Occipital lobe (tissue), 1 donor: ENCODE measurements at regions not wholly inside any gene's neighbourhood (a gene's known extent, or its start where the extent isn't known, plus 50 kb on each side); places are given as distances from the start of the nearest gene placed in this dataset.
A peak's percentile ranks its signal among the peaks of the same experiment; 100 is the strongest.
"Not testable (repeated sequence)": the region's sequence is repeated elsewhere in the genome, so short reads cannot be mapped to it uniquely, and the experiment has no call there.

Source experiments
- DNase-seq: peaks from one replicate; lab custom pipeline; 2025; lab: John Stamatoyannopoulos, UW

DNA sequence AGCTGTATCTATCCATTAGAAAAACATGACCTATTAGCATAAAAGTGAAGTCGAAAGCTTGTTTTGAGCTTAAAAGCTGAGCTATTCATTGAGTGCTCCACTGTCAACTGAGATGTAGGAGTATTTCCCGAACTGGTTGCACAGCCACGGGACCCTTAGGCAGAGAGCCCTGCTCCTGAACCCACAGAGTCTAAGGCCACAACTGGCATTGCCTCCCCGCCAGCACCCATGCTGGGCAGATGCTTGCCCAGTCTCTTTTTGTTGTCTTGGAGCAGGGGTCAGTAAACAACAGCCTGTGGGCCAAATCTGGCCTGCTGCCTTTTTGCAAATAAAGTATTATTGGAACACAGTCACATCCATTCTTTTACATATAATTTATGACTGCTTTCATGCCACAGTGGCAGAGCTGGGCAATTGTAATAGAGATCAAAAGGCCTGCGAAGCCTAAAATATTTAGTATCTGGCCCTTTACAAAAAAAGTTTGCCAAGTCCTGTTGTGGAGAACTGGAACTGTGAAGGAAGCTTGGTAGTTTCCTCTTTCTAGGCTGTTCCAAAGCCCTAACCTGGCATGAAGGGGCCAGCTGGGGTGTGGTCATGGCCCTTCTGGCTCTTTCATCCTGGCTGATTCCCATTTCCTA lies 58.4 kb upstream of the WAPL start:
- no peak for DNase-seq

DNA sequence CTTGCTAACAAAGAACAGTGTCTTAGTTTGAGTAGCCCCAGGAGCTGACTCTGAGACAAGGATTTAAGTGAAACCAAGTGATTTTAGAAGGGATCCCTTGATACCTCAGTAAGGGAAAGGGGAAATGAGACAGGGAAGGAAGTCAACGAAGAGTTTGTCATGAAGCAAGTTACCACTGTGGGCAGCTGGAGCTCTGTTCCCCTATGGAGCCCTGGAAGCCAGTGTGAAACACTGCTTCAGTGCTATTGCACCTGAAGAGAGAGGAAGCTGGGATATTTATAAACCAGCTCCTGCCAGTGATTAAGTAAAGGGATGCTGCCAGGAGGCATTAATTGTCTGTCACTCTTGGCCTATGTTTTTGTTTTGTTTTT lies 58.9 kb upstream of the WAPL start:
- DNase-seq = no peak

DNA sequence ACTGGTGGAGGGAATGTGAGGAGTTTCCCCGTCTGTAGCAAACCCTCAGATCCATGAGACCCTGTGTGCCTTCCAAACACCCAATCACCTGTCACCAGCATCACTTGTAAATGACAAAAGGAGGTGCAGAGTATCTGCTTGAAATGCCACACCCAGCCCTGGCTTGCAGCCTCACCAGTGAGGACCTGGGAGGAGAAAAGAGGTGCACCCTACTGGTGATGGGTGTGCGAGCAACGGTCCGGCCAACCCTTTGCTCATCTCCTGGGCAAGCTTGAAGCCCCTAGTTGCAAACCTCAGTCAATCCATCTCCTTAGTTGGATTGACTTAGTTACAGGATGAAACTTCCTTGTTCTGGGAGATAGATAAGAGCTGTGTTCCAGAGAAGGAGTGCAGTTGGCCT lies 62.4 kb upstream of the WAPL start:
- no peak for DNase-seq

DNA sequence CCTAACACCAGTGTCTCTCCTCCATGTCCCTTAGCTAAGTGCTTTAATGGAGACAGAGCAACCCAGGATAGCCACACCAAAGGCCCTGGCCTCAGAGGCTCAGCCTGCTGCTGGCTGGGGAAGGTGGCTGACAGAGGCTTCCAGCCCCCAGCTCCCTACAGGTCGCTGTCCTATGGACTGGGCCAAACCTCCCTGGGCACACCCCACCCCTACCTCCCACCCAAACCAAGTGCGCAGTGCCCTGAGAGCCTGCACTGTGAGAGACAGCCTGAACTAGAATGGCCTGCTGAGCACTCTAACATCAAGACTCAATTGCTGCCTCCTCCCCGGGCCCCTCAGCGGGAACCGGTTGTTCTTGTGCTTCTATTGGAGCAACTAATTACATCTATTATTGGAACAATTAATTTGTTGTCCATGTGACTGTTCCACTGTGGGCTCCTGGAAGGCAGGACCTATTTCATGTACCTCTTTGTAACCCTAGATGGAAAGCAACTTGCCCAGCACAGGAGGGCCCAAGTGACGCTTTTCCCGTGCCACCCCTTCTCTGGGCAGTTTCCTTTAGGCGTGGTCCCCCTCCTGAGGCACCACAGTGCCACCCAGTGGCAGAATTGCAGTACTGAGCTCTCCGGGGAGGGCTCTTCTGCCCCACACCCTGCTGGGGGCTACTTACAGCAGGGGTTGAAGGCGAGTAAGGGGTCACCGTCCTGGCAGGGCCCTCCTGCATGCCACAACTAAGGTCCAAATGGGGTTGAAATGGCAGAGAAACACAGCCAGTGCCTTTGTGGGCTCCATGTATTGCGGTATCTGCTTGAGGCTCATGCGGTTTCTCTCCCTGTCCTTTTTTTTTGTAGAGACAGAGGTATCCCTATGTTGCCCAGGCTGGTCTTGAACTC lies 63.7 kb upstream of the WAPL start:
- peak; percentile 56 for DNase-seq

DNA sequence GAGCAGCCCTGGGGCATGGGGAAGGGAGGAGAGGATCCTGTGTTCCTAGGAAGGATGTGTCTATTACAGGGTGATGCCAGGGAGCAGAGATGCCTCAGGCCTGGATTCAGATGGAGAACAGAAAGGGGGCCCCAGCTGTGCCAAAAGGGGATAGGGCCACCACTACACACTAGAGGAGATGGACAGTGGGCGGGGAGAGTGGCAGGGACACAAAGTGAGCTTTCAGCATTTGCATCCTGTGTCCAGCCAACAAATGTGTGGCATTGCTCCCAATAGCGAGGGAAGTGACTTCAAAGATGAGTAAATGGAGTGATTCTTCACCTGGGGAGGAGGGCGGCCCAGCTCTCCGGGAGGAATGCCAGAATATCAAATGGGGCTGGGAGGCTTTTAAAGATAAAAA lies 64.9 kb upstream of the WAPL start:
- DNase-seq = peak; percentile 33

DNA sequence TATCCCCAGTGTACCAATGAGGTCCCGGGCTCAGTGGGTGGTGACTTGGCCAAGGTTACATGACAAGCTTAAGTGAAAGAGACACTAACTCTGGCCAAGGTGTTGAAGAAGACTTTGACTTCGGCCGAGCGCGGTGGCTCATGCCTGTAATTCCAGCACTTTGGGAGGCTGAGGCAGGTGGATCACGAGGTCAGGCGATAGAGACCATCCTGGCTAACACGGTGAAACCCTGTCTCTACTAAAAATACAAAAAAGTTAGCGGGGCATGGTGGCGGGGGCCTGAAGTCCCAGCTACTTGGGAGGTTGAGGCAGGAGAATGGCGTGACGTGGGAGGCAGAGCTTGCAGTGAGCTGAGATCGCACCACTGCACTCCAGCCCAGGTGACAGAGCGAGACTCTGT lies 65.6 kb upstream of the OPN4 start:
- DNase-seq = not testable (repeated sequence)

DNA sequence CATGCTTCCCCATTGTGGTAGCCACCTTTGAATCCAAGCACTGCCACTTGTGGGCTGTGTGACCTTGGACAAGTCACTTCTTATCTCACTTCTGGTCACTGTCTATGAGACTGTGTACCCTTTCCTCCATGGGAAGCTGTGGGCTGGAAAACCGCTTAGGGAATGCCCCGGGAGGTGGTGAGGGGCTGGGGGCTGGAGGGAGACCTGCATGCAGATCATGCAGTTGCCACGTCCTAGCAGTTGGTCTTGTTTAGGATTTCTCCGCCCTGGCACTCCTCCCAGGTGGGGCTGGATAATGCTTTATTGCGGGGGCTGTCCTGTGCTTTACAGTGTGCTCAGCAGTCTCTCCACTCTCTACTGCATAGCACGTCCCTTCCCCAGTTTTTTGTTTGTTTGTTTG lies 62.9 kb upstream of the OPN4 start:
- no peak for DNase-seq

DNA sequence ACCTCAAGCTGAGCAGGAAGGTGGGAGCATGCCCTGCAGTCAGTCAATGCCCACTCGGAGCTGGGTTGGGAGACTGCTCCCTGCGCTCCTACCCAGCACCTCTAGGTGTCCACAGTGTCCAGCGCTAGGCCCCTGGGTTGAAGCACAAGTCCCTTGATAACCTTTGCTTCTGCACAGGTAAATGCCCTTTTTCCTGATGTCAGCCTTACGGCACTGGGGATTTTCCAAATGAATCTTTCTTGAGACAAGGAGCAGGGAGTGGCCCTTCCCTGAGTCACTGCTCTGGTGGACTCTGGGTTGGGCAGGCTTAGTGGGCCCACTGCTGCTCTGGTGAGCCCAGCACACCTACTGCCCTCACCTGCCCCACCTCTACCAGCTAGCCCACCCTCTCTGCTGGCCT lies 61.9 kb upstream of the OPN4 start:
- DNase-seq = no peak

DNA sequence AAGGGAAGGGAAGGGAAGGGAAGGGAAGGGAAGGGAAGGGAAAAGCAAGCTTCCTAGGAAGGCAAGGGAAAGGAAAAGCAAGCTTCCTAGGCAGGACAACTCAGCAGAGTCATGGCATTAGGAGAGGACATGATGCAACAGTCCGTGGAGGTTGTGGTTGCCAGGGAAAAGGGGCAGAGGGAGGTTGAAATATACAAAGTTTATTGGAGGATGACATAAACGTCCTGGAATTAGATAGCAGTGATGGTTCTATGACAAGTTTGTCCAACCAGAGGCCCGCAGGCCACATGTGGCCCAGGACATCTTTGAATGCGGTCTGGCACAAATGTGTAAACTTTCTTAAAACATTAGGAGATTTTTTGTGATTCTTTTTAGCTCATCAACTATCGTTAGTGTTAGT lies 59.8 kb upstream of the OPN4 start:
- no peak for DNase-seq

DNA sequence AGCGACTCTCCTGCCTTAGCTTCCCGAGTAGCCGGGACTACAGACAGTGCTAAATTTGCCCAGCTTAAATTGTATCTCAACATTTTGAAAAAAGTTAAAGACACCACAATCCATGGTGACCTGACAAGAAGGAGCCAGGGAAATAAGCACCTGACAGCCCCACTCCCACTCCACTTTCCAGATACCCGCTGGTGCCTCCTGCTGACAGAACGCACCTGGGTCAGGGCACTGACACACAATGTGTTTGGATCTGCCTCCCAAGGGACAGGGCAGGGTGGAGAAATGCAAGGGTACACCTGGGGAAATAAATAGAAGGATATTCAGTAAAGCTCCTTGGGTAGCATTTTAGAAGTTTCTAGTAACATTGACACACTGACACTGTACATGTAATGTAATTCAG lies 58.9 kb upstream of the OPN4 start:
- DNase-seq = no peak

DNA sequence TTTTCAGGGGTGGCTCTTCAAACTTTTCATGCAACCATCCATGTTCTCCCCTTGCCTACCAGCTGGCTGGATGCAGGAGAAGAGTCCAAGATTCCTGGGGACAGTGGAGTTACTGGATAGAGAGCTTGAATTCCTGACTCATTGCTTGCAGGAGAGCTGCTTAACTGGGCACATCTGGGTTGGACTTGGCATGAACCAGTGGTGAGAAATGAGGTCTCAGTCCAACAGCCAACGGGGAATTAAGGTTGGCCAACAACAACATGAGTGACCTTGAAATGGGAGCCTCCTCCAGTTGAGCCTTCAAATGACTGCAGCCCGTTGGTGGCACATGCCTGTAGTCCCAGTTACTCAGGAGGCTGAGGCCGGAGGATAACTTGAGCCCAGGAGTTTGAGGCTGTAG lies 58.1 kb upstream of the OPN4 start:
- no peak for DNase-seq

DNA sequence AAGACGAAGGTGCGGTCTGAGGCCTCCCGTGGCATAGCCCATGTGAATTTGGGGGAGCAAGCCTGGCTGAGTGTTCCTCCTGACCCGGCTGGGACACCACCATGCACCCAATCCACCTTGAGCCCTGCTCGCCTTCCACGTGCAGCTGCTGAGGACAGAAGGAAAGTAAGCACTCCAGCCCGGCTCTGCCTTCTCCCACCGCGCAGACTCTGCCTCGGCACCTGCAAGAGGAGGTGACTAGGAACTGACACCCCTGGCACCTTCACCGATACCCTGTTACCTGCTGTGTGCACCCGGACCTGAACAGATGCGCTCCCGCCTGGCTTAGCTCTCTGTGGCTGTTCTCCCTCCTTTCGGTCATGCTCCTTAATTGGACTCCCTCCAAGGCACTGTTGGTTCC lies 57.0 kb upstream of the OPN4 start:
- DNase-seq = no peak

DNA sequence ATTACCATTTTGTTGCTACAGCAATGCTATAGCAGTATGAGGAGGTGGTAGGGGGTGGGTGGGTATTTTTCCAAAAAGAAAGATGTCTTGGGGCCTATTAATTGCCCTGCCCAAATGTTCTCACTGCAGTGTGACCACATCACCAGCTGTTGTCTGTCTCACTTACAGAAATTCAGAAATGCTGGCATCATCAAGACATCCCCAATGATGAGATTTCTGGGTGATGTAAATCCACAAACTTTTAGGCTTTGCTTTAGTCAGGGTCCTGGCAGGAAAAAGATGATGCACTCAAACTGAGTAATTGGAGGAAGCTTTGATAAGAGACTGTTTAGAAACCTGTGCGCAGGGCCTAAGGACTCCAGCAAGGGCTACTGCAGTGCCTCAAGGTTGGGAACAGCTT lies 56.2 kb upstream of the OPN4 start:
- no peak for DNase-seq

DNA sequence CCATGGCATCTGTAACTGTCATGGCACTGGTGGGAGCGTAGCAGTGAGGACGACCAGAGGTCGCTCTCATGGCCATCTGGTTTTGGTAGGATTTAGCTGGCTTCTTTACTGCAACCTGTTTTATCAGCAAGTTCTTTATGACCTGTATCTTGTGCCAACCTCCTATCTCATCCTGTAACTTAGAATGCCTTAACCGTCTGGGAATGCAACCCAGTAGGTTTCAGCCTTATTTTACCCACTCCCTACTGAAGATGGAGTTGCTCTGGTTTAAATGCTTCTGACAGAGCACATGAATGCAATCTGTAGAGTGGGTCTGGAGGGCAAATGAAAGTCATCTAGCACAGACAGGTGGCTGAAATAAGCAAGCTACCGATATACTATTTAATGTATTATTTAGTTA lies 55.3 kb upstream of the OPN4 start:
- DNase-seq = no peak

DNA sequence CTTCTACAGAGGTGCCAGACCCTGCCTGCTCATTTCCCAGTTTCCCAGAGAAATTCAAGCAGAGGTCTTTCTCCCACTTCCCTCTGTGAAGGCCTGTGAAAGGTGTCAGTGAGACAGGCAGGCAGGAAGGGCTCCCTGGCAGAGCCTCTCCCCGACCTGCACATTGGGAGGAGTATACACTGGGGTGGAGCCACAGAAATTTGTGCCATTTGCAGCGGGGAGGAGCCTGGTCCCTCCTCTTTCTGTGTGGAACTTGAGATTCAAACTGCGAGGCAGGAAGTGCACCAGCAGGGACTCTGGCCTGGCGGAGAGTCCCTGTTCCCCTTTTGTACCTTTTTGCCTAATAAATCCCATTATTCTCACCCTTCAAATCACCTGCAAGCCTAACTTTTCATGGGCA lies 54.6 kb upstream of the OPN4 start:
- no peak for DNase-seq

DNA sequence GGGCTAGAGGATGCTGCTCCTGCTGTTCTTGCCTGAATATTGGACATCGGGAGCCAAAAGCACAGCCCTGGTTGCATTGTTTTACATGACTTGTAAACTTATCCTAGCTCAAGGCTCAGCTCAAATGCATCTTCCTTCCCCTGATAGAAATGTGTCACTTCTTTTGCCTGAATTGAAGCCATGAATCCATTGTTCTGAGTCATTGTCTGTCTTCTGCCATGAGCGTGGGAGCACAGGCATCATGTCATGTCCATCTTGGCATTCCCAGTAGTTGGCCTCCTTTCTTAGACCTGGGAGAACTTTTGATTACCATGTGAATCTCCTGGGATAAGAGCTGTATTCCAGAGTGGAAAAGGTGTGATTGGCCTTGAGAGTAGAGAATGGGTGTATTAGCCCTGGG lies 54.1 kb upstream of the OPN4 start:
- no peak for DNase-seq

DNA sequence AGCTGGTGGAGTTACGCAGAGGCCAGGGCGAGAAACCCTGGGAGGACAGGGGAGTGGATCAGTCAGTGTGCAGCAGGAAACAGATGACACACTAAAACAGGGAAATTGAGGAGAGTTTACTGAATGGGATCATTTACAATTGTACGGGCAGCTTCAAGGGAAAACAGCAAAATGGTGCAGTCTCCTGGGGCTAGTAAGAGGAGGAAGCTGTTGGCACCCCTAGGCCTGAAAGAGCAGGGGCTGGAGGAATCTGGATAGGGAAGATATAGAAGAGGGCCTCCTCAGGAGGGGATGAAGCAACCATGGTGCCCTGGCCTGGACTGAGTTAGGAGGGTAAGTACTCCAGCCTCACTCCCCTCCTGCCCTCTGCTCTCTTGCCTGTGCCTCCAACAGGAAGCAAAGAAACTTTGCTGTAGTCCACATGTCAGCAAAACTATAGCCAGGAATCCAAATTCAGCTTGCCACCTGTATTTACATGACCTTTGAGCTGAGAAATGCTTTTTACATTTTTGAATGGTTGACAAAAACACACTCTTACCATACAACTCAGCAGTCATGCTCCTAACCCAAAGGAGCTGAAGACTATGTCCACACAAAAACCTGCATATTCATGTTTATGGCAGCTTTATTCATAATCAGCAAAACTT lies 52.3 kb upstream of the OPN4 start:
- no peak for DNase-seq

DNA sequence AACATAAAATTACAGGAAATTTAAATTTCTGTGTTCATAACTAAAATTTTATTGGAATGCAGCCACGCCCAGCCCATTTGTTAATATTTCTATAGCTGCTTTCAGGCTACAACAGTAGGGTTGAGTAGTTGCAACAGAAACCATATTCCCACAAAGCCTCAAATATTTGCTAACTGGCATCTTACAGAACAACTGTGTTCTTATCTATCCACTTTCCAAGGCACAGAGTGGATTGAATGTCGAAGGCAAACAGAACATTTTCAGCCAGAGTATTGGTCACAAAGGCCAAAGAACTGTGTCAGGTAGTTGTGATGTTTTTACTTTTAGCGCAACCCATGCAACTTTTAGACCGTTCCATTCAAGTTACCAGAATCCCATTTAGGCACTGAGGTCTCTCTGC lies 51.1 kb upstream of the OPN4 start:
- DNase-seq = no peak
